ENCODE measurements at regions not wholly inside any gene's neighbourhood (a gene's known extent, or its start where the extent isn't known, plus 50 kb on each side); places are given as distances from the start of the nearest gene placed in this dataset.

- TF ChIP-seq, protein P1, sequence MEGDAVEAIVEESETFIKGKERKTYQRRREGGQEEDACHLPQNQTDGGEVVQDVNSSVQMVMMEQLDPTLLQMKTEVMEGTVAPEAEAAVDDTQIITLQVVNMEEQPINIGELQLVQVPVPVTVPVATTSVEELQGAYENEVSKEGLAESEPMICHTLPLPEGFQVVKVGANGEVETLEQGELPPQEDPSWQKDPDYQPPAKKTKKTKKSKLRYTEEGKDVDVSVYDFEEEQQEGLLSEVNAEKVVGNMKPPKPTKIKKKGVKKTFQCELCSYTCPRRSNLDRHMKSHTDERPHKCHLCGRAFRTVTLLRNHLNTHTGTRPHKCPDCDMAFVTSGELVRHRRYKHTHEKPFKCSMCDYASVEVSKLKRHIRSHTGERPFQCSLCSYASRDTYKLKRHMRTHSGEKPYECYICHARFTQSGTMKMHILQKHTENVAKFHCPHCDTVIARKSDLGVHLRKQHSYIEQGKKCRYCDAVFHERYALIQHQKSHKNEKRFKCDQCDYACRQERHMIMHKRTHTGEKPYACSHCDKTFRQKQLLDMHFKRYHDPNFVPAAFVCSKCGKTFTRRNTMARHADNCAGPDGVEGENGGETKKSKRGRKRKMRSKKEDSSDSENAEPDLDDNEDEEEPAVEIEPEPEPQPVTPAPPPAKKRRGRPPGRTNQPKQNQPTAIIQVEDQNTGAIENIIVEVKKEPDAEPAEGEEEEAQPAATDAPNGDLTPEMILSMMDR (IDR thresholded peaks at IDR 0.05): no peak
- no peak for TF ChIP-seq POLR2A (IDR thresholded peaks at IDR 0.05)
Observed at GRCh38 chr12:42908712-42909111, 319.2 kb upstream of the PRICKLE1 start.
